ENCODE measurements at regions not wholly inside any gene's neighbourhood (a gene's known extent, or its start where the extent isn't known, plus 50 kb on each side); places are given as distances from the start of the nearest gene placed in this dataset.

GRCh38 chr3:189049458-189050236, 122.1 kb upstream of the TPRG1 start:
- DNase-seq (ENCODE audit: low read depth): no peak

- no peak for DNase-seq (ENCODE audit: low read depth)
These were observed 118.4 kb upstream of the TPRG1 start for GRCh38 chr3:189053322-189053721.

GRCh38 chr3:189056646-189057335, 115.0 kb upstream of the TPRG1 start:
- DNase-seq (ENCODE audit: low read depth): no peak

GRCh38 chr3:189057369-189057768, 114.4 kb upstream of the TPRG1 start:
- DNase-seq (ENCODE audit: low read depth): no peak

- DNase-seq (ENCODE audit: low read depth): no peak
These were observed 113.7 kb upstream of the TPRG1 start for GRCh38 chr3:189058071-189058470.

GRCh38 chr3:189070965-189071364, 100.8 kb upstream of the TPRG1 start:
- DNase-seq (ENCODE audit: low read depth): no peak

GRCh38 chr3:189071446-189071845, 100.3 kb upstream of the TPRG1 start:
- DNase-seq (ENCODE audit: low read depth): no peak

GRCh38 chr3:189076449-189076848, 95.3 kb upstream of the TPRG1 start:
- DNase-seq (ENCODE audit: low read depth): no peak

GRCh38 chr3:189080745-189081144, 91.0 kb upstream of the TPRG1 start:
- no peak for DNase-seq (ENCODE audit: low read depth)

GRCh38 chr3:189082666-189083427, 88.9 kb upstream of the TPRG1 start:
- no peak for DNase-seq (ENCODE audit: low read depth)

GRCh38 chr3:189084620-189085019, 87.2 kb upstream of the TPRG1 start:
- no peak for DNase-seq (ENCODE audit: low read depth)

- DNase-seq (ENCODE audit: low read depth): no peak
These were observed 79.2 kb upstream of the TPRG1 start for GRCh38 chr3:189092547-189092946.

GRCh38 chr3:189094539-189094938, 77.2 kb upstream of the TPRG1 start:
- DNase-seq (ENCODE audit: low read depth): no peak

GRCh38 chr3:189096092-189096491, 75.7 kb upstream of the TPRG1 start:
- no peak for DNase-seq (ENCODE audit: low read depth)

- no peak for DNase-seq (ENCODE audit: low read depth)
These were observed 72.7 kb upstream of the TPRG1 start for GRCh38 chr3:189099031-189099471.

GRCh38 chr3:189099505-189100290, 72.1 kb upstream of the TPRG1 start:
- no peak for DNase-seq (ENCODE audit: low read depth)

GRCh38 chr3:189100866-189101265, 70.9 kb upstream of the TPRG1 start:
- DNase-seq (ENCODE audit: low read depth): no peak

GRCh38 chr3:189101594-189101993, 70.2 kb upstream of the TPRG1 start:
- DNase-seq (ENCODE audit: low read depth): no peak

GRCh38 chr3:189103208-189103607, 68.6 kb upstream of the TPRG1 start:
- DNase-seq (ENCODE audit: low read depth): no peak

GRCh38 chr3:189108067-189108466, 63.7 kb upstream of the TPRG1 start:
- DNase-seq (ENCODE audit: low read depth): no peak

- no peak for DNase-seq (ENCODE audit: low read depth)
These were observed 63.0 kb upstream of the TPRG1 start for GRCh38 chr3:189108735-189109134.

- no peak for DNase-seq (ENCODE audit: low read depth)
These were observed 62.6 kb upstream of the TPRG1 start for GRCh38 chr3:189109145-189109544.

Data from non-pigmented ciliary epithelial cell (primary cell).